Germinal center (tissue), 1 donor: ENCODE measurements at regions not wholly inside any gene's neighbourhood (a gene's known extent, or its start where the extent isn't known, plus 50 kb on each side); places are given as distances from the start of the nearest gene placed in this dataset.
"Not testable (repeated sequence)": the region's sequence is repeated elsewhere in the genome, so short reads cannot be mapped to it uniquely, and the experiment has no call there.

Source experiments
- DNase-seq: peaks from one replicate; pipeline ENCODE4 v3.0.0; 2012; ENCODE audit warnings: mixed read lengths, low spot score

DNA sequence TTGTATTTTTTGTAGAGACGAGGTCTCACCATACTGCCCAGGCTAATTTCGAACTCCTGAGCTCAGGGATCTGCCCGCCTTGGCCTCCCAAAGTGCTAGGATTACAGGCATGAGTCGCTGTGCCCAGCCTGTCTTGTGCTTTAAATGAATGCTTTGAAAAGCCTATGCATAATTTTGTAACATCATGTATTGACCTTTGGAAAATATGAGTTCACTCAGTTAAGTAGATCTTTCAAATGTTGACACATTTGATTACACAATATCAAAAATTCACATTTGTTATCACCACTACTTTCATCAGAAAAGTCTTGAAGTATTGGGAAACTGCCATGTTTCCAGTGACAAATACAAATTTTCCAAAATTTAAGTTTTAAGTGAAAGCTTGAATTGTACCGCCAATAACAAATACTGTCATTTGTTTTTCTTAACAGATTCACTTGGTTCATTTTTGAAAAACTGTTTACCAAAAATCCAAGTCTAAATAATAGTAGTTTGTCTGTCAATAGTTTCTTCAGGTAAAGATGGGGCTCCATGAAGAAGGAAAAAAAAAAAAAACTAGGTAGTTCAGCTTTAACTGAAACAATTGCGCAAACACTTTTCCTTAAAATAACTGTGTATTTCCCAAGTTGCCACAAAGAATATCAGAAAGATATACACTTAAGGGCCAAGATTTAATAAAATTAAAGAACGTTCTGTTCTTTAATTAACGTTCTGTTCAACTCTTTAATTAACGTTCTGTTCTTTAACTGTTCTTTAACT is 233.2 kb upstream of the NR5A2 start:
- DNase-seq: no peak

- DNase-seq: no peak
Measured at GRCh38 chr1:199799116-199799515, 228.4 kb upstream of the NR5A2 start.

DNA sequence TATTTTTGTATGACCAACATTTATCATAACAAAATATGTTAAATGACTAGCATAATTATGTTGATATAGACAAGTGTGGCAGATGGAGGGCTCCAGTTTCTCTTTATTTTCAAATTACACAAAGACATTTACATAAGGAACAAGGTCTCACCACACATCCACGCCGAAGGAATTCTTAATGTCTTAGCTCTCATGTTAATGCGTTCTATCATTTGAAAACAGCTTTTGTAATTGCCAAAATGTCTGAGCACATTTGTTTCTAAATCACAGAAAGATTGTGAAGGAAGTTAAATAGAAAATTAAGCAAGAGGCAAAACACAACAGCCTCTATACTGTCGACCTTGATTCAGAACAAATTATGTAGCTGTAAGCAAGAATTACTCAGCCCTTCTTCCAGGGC is 223.0 kb upstream of the NR5A2 start:
- no peak for DNase-seq

DNA sequence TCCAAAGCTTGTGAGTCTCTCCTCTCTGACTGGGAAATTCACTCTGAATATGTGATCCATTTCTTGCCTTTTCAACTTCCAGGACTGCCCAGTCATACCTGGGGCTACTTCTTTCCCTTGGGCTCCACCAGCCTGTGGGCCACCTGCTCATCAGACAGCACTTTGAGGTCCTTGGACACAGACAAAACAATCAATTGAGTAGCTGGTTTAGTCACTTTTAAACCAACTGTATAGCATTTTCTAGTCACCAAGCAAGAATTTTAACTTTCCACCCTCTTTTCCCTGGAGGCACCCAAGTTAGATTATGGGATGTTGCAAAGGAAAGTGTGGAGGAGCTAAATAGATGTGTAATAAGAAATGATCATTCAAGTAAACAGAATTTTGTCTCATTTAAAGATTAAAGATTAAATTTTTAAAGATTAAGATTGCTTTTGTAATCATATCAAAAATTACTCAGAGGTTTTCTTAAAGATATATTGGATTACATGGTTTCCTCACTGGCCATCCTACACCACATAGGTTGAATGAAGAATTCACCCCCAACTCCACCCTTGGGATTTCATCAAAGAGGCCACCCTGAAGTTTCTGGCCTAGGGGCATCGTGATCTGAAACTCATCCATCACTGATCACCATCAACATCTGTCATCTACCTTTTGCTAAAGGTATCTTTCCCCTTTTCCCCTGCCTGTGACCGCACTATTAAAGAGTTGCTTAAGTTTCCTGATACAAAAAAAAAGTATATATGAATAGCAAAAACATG is 219.2 kb upstream of the NR5A2 start:
- DNase-seq: no peak

DNA sequence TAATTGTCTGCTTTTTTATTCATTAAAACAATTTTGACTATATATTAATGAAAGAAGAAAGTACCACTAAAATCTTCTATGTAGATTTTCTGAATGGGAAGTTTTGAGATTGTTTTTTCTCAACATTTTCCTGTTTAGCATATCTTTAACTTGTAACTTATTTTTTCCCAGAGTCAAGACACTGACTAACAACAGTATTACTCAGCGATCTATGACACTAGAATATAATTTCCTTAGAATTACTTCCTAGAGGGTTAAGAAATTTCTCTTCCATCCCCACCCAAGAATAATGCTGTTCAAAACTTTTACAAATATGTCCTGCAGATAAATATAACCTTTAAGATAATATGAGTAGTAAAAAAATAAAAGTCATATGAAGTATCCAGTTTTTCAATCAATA is 218.2 kb upstream of the NR5A2 start:
- DNase-seq: no peak

GRCh38 chr1:199811163-199811562 is 216.3 kb upstream of the NR5A2 start:
- DNase-seq: no peak

- no peak for DNase-seq
Measured at GRCh38 chr1:199813198-199813597, 214.3 kb upstream of the NR5A2 start.

- DNase-seq: no peak
Measured at GRCh38 chr1:199815947-199816346, 211.6 kb upstream of the NR5A2 start.

DNA sequence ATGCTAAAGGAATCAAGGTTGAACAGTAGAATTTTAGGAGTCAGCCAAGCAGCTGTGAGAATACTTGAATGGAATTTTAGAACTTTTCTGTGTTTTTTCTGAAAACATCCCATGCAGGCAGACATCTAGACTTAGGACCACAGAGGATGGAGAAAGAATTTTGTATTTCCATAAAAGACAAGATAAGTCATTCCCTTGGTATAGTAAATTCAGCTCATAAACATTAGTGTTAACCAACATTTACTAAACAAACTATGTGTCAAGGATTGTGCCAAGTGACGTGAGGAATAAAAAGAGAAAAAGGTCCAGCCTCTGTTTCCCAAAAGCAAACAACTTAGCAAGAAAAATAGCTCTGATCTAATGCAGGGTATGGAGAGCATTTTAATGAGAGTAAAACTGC is 210.2 kb upstream of the NR5A2 start:
- no peak for DNase-seq

- no peak for DNase-seq
Measured at GRCh38 chr1:199821029-199821779, 206.3 kb upstream of the NR5A2 start.

DNA sequence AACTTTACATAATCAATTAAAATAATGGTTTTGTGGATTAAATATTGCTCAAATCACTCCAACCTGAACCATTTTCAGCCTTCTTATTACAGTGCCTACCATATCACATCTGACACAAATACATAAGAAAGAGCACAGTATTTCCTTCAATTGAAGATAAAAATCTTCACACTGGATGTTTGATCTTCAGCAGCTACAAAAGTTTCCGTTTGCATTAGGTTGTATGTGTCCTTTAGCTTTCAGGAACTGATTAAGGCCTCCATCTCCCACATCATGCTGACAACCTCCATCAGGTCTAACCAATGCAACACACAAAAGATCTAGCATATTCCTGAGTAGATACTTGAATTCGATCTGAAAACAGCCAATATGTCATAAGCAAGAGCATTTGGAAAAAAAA is 195.1 kb upstream of the NR5A2 start:
- no peak for DNase-seq

- no peak for DNase-seq
Measured at GRCh38 chr1:199834711-199835110, 192.8 kb upstream of the NR5A2 start.

DNA sequence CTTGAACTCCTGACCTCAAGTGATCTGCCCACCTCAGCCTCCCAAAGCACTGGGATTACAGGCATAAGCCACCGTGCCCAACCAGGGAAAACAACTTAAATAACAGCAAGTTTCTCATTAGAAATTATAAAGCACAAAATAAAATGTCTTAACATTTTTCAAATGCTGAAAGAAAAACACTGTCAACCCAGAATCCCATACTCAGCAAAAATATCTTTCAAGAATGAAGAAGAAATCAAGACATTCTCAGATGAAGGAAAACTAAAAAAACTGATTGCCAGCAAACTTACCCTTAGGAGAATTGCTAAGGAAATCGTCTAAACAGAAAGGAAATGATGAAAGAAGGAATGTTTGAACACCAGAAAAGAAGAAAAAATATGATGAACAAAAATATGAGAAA is 191.1 kb upstream of the NR5A2 start:
- DNase-seq: no peak

DNA sequence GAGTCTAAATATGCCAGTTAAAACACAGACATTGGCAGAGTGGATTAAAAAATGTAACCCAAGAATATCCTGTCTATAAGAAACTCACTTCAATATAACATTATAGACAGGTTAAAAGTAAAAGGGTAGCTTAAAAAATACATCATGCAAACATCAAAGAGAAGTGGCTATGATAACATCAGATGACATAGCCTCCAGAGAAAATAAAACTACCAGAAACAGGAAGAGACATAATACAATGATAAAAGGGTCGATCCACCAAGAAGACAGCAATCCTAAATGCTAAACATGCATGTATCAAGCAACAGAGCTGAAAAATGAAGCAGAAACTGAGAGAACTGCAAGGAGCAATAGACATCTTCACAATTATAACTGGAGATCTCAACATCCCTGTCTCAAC is 190.2 kb upstream of the NR5A2 start:
- DNase-seq: no peak

- DNase-seq: not testable (repeated sequence)
Measured at GRCh38 chr1:199839608-199840007, 187.9 kb upstream of the NR5A2 start.

- DNase-seq: not testable (repeated sequence)
Measured at GRCh38 chr1:199843096-199843495, 184.4 kb upstream of the NR5A2 start.

DNA sequence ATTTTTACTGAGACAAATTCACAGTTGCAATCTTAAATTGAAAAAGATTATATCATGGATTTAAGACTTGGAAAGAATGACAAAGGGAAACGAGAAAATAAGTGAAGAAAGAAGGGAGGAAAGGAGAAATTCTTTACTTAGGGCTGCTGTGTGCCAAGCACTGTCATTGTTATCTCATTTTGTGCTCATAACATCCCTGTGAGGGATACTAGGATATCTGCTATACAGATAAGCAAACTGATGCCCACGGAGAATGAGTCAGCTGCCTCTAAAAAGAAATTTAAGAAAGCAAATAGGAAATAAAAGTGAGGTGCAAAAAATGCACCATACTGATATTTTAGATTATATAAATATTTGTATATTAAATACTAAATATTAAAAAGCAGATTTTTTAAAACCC is 183.6 kb upstream of the NR5A2 start:
- DNase-seq: no peak

GRCh38 chr1:199847021-199847420 is 180.5 kb upstream of the NR5A2 start:
- no peak for DNase-seq

- DNase-seq: no peak
Measured at GRCh38 chr1:199851439-199852140, 175.9 kb upstream of the NR5A2 start.

- DNase-seq: no peak
Measured at GRCh38 chr1:199854686-199855321, 172.7 kb upstream of the NR5A2 start.

DNA sequence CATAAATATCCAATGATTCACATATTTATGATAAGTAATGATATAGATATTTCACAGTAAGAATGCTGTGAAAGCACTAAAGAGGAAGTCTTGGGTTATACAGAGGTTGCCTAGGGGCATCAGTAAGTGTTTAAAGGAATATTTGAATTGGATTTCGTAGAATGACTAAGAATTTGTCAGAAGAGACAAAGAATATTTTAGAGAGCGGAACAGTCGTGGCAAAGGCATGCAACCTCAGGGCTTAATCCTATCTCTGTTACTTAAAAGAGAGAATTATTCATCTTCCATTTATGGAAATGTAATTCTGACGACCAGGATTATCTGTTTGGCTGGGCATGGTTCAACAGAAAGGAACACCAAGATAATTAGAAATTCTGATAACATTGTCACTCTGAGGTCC is 171.9 kb upstream of the NR5A2 start:
- DNase-seq: no peak
